ENCODE measurements at regions not wholly inside any gene's neighbourhood (a gene's known extent, or its start where the extent isn't known, plus 50 kb on each side); places are given as distances from the start of the nearest gene placed in this dataset.

DNA sequence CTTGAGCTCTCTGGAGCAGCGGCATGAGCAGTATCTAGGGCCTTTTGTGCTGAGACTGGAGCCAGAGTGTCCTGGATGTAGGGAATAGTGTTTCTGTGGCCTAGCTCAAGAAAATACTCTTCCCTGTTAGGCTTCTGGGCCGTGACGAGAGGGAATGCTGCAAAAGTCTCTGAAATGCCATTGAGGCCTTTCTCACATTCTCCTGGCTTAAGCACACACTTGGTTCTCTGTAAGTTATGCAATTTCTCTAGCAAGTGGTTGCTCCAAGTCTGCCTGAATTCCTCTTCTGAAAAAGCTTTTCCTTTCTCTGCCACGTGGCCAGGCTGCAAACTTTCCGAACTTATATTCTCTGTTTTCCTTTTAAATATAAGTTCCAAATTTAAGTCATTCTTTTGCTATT, 744.4 kb downstream of the GRIK2 start:
- TF ChIP-seq, protein P1, sequence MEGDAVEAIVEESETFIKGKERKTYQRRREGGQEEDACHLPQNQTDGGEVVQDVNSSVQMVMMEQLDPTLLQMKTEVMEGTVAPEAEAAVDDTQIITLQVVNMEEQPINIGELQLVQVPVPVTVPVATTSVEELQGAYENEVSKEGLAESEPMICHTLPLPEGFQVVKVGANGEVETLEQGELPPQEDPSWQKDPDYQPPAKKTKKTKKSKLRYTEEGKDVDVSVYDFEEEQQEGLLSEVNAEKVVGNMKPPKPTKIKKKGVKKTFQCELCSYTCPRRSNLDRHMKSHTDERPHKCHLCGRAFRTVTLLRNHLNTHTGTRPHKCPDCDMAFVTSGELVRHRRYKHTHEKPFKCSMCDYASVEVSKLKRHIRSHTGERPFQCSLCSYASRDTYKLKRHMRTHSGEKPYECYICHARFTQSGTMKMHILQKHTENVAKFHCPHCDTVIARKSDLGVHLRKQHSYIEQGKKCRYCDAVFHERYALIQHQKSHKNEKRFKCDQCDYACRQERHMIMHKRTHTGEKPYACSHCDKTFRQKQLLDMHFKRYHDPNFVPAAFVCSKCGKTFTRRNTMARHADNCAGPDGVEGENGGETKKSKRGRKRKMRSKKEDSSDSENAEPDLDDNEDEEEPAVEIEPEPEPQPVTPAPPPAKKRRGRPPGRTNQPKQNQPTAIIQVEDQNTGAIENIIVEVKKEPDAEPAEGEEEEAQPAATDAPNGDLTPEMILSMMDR (conservative IDR thresholded peaks at IDR 0.05; ENCODE audit: low read depth, low read length): no peak
- TF ChIP-seq EZH2phosphoT487 (IDR thresholded peaks at IDR 0.05; ENCODE audit: borderline replicate concordance, low read length) (no peak), EZH2 (IDR thresholded peaks at IDR 0.05; ENCODE audit: low read length, unreplicated experiment) (no peak)
